ENCODE measurements at regions not wholly inside any gene's neighbourhood (a gene's known extent, or its start where the extent isn't known, plus 50 kb on each side); places are given as distances from the start of the nearest gene placed in this dataset.

DNA sequence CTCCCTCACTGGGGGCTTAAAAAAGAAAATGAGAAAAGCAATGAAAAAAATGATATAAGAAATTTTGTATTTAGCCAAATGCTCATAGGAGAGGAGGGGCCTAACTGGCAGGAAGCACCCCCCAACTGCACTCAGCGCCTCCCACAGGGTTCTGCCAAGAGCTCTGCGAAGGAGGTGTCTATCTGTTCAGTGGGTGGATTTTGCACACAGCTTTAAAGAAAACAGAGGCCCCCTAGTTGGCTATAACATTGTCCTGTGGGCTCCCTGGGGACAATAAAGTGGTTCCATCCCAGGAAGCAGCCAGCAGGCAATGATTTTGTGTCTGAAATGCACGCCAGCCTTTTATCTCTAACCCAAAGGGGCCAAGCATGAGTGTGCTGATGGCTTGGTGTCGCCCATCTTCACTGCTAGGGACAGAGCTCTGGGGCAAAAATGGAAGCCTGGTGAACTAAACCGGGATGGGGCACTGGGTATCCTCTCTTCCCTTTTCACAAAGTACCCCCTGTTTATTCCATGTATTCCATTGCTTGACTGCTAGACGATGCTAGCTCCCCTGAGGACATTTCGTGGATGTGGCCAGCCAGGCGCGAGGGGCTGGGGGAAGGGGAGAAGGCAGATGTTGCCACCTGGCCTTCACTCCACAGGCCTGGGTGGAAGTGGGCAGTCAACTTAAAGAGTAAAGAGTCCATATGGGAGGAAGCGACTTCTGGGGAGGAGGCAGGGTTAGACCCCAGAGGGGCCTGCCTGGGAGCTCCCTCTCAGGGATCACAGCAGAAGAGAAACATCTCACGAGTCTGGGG lies 205.7 kb downstream of the CYP26B1 start:
- no peak for ATAC-seq
- Histone ChIP-seq H3K4me3 (no peak overlapping the region), H3K27me3 (no peaks in the 10 kb centered on the region), H3K27ac (no peak overlapping the region), H3K9me3 (no peaks in the 10 kb centered on the region), H3K36me3 (no peaks in the 10 kb centered on the region), H3K4me1 (no peaks in the 10 kb centered on the region)
- TF ChIP-seq, protein P1, sequence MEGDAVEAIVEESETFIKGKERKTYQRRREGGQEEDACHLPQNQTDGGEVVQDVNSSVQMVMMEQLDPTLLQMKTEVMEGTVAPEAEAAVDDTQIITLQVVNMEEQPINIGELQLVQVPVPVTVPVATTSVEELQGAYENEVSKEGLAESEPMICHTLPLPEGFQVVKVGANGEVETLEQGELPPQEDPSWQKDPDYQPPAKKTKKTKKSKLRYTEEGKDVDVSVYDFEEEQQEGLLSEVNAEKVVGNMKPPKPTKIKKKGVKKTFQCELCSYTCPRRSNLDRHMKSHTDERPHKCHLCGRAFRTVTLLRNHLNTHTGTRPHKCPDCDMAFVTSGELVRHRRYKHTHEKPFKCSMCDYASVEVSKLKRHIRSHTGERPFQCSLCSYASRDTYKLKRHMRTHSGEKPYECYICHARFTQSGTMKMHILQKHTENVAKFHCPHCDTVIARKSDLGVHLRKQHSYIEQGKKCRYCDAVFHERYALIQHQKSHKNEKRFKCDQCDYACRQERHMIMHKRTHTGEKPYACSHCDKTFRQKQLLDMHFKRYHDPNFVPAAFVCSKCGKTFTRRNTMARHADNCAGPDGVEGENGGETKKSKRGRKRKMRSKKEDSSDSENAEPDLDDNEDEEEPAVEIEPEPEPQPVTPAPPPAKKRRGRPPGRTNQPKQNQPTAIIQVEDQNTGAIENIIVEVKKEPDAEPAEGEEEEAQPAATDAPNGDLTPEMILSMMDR (IDR thresholded peaks at IDR 0.05), result no peak
- DNase-seq, result no peak
- intact Hi-C loops (cut with DNase I), result no loop called here

DNA sequence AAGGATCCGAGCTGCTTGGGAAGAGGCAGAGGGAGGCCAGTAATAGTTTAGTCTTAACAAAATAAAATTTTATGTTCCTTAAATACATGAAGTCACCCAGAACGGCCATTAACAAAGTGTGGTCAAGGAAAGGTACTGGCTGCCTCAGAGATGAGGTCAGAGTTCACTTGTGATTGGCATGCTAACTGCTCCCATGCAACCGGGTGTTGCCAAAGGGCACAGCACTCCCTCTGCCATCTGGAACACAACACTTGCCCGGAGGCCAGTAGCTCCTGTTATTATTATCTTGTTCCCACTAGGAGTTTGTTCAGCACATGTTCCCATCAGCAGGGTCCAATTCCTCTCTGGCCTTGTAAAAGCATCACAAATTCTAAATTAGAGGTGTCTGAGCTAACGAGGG lies 207.0 kb downstream of the CYP26B1 start:
- no peak for DNase-seq
- TF ChIP-seq, protein P1 (IDR thresholded peaks at IDR 0.05), result no peak
- no peaks in the 10 kb centered on the region for H3K36me3 ChIP-seq
- H3K27ac ChIP-seq, result no peak overlapping the region
- intact Hi-C loops (cut with DNase I), result no loop called here
- no peaks in the 10 kb centered on the region for H3K27me3 ChIP-seq
- no peaks in the 10 kb centered on the region for H3K4me1 ChIP-seq
- no peak overlapping the region for H3K4me3 ChIP-seq
- ATAC-seq, result no peak
- no peaks in the 10 kb centered on the region for H3K9me3 ChIP-seq

DNA sequence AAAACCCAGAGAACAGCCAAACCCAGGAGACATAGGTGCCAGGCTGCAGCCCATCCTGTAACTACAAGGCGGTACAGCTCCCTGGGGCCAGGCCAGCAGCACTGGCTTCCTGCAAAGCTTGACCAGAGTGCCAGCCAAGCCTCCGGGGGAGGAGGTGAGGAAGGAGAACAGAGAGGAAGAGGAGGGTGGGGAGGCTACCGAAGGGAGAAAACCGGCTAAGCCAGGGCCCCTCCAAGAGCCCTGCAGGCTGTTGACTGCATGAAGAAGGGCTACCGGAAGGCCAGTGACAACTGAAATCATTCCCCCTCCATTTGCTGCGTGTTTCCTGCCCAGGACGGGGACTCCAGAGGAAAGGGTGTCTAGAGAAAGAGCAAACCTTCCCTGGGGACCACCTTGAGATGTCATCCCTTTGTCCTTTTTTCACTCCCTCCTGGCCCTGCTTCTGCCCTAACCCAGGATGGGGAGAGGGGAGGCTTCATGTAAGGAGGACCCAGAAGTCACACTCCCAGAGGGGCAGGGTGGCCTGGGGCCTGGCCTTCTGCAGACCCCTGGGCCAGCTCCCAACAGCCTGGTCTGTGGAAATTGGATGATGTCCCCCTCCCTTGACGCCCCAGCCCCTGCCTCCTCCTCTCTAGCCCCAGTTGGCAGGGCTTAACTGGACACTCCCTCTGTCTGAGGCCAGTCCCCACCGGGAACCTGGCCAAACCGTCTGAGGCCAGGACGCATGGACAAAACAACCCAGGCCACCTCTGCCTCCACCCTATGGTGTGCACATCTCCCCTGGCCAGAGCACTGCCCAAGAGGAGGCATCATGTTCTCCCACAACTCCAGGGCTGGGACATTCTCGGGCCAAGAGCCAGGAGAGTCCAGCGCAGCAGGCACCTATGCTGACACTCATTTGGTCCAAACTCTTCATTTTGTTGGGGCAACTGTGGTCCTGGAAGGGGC lies 207.8 kb downstream of the CYP26B1 start:
- intact Hi-C loops (cut with DNase I), result no loop called here
- no peaks in the 10 kb centered on the region for H3K27me3 ChIP-seq
- no peak overlapping the region for H3K27ac ChIP-seq
- no peaks in the 10 kb centered on the region for H3K9me3 ChIP-seq
- TF ChIP-seq, protein P1 (IDR thresholded peaks at IDR 0.05), result no peak
- ATAC-seq (no peak), DNase-seq (no peak)
- H3K4me1 ChIP-seq, result no peaks in the 10 kb centered on the region
- H3K36me3 ChIP-seq, result no peaks in the 10 kb centered on the region
- no peak overlapping the region for H3K4me3 ChIP-seq

GRCh38 chr2:71938659-71939587 lies 208.7 kb downstream of the CYP26B1 start:
- DNase-seq (no peak), ATAC-seq (no peak)
- Histone ChIP-seq H3K9me3 (no peaks in the 10 kb centered on the region), H3K27ac (no peak overlapping the region), H3K4me3 (no peak overlapping the region), H3K36me3 (no peaks in the 10 kb centered on the region), H3K4me1 (no peaks in the 10 kb centered on the region), H3K27me3 (no peaks in the 10 kb centered on the region)
- TF ChIP-seq, protein P1 (IDR thresholded peaks at IDR 0.05), result no peak
- intact Hi-C loops (cut with DNase I), result no loop called here

Data from left lung (tissue), 4 donors.